ENCODE measurements at regions not wholly inside any gene's neighbourhood (a gene's known extent, or its start where the extent isn't known, plus 50 kb on each side); places are given as distances from the start of the nearest gene placed in this dataset.

DNA sequence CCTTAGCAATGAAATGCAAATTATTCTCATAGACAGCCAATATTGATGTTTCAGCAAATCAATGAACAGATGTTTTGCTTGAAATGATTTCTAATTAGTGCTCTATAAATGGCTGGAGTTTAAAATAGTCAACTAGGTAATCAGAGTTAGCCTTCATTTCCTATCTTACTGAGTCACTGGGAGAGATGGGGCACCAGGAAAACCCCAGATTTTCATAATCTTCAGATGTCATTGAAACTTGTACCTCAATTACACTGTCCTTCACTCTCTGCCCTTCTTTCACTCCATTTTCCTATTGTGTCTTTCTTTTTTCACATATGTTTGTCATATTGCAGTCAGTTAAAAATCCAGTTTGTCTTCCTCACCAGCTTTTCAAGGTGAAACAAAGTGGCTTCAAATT is 92.7 kb downstream of the C12orf75 start:
- no peak overlapping the region for H3K4me3 ChIP-seq (ENCODE audit: low read depth, low read length)
- TF ChIP-seq, protein P1, sequence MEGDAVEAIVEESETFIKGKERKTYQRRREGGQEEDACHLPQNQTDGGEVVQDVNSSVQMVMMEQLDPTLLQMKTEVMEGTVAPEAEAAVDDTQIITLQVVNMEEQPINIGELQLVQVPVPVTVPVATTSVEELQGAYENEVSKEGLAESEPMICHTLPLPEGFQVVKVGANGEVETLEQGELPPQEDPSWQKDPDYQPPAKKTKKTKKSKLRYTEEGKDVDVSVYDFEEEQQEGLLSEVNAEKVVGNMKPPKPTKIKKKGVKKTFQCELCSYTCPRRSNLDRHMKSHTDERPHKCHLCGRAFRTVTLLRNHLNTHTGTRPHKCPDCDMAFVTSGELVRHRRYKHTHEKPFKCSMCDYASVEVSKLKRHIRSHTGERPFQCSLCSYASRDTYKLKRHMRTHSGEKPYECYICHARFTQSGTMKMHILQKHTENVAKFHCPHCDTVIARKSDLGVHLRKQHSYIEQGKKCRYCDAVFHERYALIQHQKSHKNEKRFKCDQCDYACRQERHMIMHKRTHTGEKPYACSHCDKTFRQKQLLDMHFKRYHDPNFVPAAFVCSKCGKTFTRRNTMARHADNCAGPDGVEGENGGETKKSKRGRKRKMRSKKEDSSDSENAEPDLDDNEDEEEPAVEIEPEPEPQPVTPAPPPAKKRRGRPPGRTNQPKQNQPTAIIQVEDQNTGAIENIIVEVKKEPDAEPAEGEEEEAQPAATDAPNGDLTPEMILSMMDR (IDR thresholded peaks at IDR 0.05; ENCODE audit: insufficient read depth, low read depth, low read length): no peak
- no peak for DNase-seq (ENCODE audit: low read depth)

DNA sequence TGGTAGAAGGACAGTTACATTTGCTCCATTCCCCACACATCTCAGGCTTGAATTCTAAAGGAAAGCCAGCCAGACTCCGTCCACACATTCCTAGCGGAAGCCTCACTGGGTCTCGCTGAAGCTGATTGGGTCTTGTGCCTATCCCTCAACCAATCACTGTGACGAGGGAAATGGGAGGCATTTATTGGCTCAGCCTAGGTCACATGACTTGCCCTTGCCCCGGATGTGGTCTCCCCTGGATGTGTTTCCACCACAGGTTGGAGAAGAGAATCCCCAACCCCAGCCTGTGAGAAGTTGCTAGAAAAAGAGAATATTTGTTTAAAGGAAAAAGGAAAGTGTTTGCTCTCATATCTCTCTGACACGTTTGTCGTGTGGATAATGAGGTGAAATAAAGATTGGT is 93.4 kb downstream of the C12orf75 start:
- H3K4me3 ChIP-seq (ENCODE audit: low read depth, low read length): no peak overlapping the region
- DNase-seq (ENCODE audit: low read depth): no peak
- TF ChIP-seq, protein P1 (IDR thresholded peaks at IDR 0.05; ENCODE audit: insufficient read depth, low read depth, low read length): no peak

DNA sequence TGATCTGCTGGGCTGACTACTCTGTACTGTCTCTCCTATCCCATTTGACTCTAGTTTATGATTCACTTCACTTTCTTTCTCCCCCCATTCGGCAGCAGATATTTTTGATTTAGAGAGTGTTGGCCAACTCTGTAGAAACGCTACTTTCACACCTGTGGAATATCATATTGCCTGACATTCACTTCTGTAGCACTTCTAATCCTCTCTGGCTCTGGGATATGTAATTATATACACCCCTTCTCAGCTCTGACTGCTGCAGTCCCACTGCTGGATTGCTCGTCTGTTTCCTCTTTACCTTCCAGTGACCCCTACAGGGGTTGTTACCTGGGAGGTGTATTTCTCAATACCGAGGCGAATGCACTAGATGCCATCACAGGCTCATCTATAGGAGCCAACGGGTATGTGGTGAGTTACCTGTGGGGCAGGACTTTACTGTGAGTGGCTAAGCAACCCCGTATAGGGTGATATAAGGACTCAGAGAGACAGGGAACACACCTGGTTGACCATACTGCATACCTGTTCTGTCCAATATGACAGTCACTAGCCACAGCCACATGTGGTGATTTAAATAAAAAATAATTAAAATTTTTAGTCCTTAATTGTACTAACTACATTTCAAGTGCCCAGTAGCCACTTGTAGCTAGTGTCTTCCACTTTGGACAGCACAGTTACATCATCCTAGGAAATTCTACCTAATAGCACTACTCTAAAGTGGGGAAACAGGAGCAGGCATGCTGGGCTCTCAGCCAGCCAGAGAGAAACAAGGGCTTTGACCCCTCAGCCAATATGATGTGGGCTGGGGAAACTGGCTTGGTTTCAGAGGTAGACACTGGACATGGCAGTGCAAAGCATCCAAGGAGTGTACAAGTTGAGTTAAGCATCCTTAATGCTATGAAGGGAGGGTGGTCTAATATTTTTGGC is 95.0 kb downstream of the C12orf75 start:
- DNase-seq (ENCODE audit: low read depth): no peak
- TF ChIP-seq, protein P1 (IDR thresholded peaks at IDR 0.05; ENCODE audit: insufficient read depth, low read depth, low read length): no peak
- H3K4me3 ChIP-seq (ENCODE audit: low read depth, low read length): no peak overlapping the region

DNA sequence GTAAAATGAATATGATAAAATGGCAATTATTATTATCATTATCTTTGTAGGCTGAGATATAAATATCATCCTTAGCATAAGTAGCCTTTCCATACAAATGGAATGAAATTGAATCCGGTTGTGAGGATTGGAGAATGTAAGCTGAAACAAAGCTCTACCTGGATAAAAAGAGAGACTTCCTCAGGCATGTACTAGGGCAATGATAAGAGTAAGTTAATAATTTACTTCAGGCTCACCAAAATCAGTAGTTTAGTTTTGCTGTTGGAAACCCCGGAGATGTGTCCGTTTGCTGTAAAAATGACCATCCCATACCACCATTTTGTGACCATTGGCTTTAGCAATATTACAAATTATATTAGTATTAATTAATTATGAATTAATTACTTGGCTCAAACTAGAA is 96.3 kb downstream of the C12orf75 start:
- no peak for DNase-seq (ENCODE audit: low read depth)
- H3K4me3 ChIP-seq (ENCODE audit: low read depth, low read length): no peak overlapping the region
- TF ChIP-seq, protein P1 (IDR thresholded peaks at IDR 0.05; ENCODE audit: insufficient read depth, low read depth, low read length): no peak

GRCh38 chr12:105427883-105428282 is 97.4 kb downstream of the C12orf75 start:
- DNase-seq (ENCODE audit: low read depth): no peak
- TF ChIP-seq, protein P1 (IDR thresholded peaks at IDR 0.05; ENCODE audit: insufficient read depth, low read depth, low read length): peak; percentile 17
- H3K4me3 ChIP-seq (ENCODE audit: low read depth, low read length): no peak overlapping the region

DNA sequence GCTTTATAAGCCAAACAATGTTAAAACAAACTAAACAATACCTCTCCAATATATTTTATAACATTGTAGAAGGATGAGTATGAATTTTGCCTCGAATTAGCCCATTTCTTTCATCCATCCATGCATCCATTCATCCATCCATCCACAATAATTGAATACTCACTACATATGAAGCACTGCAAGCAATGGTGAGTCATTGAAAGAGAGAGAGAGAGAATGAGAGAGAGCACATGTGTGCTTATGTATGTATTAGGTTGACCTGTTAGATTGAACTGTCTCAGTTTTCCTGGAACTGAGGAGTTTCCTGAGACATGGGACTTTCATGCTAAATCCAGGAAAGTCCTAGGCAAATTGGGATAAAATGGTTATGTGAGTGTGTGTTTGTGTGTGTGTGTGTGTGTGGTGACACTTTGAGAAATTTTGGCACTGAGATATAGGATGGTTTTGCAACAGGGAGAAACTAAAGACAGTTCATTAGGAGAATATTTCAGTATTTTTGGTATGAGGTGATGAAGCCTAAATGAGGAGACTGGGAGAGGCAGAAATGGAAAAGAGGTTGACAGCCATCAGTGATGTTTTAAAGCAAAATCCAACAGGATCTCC is 98.4 kb downstream of the C12orf75 start:
- TF ChIP-seq, protein P1 (IDR thresholded peaks at IDR 0.05; ENCODE audit: insufficient read depth, low read depth, low read length): no peak
- DNase-seq (ENCODE audit: low read depth): no peak
- H3K4me3 ChIP-seq (ENCODE audit: low read depth, low read length): no peak overlapping the region

Data from fibroblast of villous mesenchyme (primary cell).